Esophagus muscularis mucosa (tissue), 4 donors: ENCODE measurements at regions not wholly inside any gene's neighbourhood (a gene's known extent, or its start where the extent isn't known, plus 50 kb on each side); places are given as distances from the start of the nearest gene placed in this dataset.
A peak's percentile ranks its signal among the peaks of the same experiment; 100 is the strongest.

Experiments
- DNase-seq: peaks from one replicate; pipeline ENCODE4 v3.0.0-alpha.2; 2017; ENCODE audit errors: extremely low spot score
- H3K27ac ChIP-seq, 4 donors: fragments of 200-600 bp; sonication (generic); replicated peaks in 1 of 4; 1 replicate in 3 of 4; 2 replicates in 1 of 4; pipeline ENCODE4 v1.5.1; 2016 to 2019; ENCODE audit warnings: mild to moderate bottlenecking in 1 of 4
- H3K27me3 ChIP-seq, 4 donors: fragments of 200-600 bp; sonication (generic); one replicate each; pipeline versions ENCODE4 v1.5.1 to v1.6.0; 2016 to 2019
- H3K36me3 ChIP-seq, 4 donors: fragments of 200-600 bp; sonication (generic); one replicate each; pipeline ENCODE4 v1.5.1; 2016 to 2019
- H3K4me1 ChIP-seq, 4 donors: fragments of 200-600 bp; sonication (generic); one replicate each; pipeline ENCODE4 v1.5.1; 2016 to 2019
- H3K4me3 ChIP-seq, 4 donors: fragments of 200-600 bp; sonication (generic); 1 replicate in 2 of 4; 2 replicates in 2 of 4; pipeline ENCODE4 v1.5.1; 2016 to 2019; ENCODE audit warnings: mild to moderate bottlenecking in 4 of 4, moderate library complexity in 1 of 4
- H3K9me3 ChIP-seq, 4 donors: fragments of 200-600 bp; sonication (generic); 1 replicate in 3 of 4; 2 replicates in 1 of 4; pipeline ENCODE4 v1.5.1; 2016 to 2019
- EP300 ChIP-seq: sonication (generic); formaldehyde crosslinking; IDR thresholded peaks from one replicate; pipeline ENCODE4 v1.6.1; 2017; ENCODE audit warnings: antibody characterized with exemption
- POLR2A ChIP-seq: fragments of 450-650 bp; IDR thresholded peaks from one replicate; pipeline ENCODE4 v1.6.1; 2017; ENCODE audit warnings: antibody characterized with exemption, moderate library complexity, mild to moderate bottlenecking, low read depth
- POLR2AphosphoS5 ChIP-seq, 2 donors: sonication (generic); formaldehyde crosslinking; IDR thresholded peaks; one replicate each; pipeline ENCODE4 v1.6.1; 2017; ENCODE audit warnings: antibody characterized with exemption in 2 of 2
- WGBS: methylation state at CpG from one replicate; pipeline ENCODE4 v1.1.5; 2018; 5-methylcytosine and 5-hydroxymethylcytosine counted together
- intact Hi-C: fragments of 100-400 bp; cut with DNase I; formaldehyde crosslinking; loops from one replicate; pipeline ENCODE4 v1.15.1; 2023
- TF ChIP-seq, protein P1 (sequence below), 3 experiments: fragments of 200-600 bp in 2 of 3; fragments of 450-650 bp in 1 of 3; sonication (generic) in 2 of 3; IDR thresholded peaks; one replicate each; pipeline ENCODE4 v1.5.1; 2017 to 2019; ENCODE audit warnings: antibody characterized with exemption in 3 of 3, mild to moderate bottlenecking in 2 of 3, moderate library complexity in 1 of 3

DNA sequence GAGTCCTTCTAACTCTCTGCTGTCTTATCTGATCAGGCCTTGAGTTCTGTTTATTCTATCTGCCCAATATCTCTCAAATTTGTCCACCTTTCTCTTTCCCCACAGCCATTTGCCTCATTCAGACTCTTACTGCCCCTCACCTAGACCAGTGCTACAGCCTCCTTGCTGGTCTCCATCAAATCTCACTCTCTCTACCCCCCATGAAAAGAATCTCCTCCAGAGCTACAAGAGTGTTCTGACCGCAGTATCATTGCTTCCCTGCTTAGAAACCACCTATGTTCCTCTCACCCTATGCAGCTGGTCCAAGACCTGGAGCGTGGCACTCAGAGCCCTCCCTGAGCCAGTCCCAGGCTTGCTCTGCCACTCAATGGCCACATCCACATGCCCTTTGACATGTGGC is 231.0 kb upstream of the JUN start:
- no peak for DNase-seq
- H3K4me3 ChIP-seq, result no peak overlapping the region
- 100% methylated on average over 2 of the region's 2 CpGs for WGBS
- no peaks in the 10 kb centered on the region for H3K27me3 ChIP-seq
- peaks cover 22 to 33% (median 25%) of the 10 kb centered on the region in 4 donors for H3K4me1 ChIP-seq
- intact Hi-C loops, result no loop called here
- peak overlapping the region in 1 of 4 donors; percentile 82 for H3K27ac ChIP-seq
- H3K36me3 ChIP-seq, result no peaks in the 10 kb centered on the region
- H3K9me3 ChIP-seq, result peaks cover 0 to 5% (median 0%) of the 10 kb centered on the region in 4 donors
- TF ChIP-seq EP300 (no peak), POLR2AphosphoS5 (IDR thresholded peaks at IDR 0.05) (no peak)

DNA sequence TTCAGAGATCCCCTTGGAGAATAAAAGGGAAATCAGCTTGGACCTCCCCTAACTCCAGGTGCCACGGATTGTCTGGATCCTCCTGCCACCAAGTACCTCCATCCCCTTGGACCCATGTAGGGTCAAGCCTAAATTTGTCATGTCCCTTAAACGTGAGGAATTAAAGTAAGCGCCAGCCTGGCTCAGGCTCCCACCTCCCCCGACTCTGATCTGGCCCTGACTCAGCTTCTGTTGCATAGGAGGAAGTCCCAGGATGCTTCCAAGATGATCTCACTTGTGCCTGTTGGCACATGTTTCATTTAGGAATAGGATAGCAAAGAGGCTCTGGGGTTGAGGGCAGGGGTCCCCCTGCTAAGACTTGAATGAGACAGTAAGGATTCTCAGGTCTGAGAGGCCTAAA is 231.9 kb upstream of the JUN start:
- Histone ChIP-seq H3K36me3 (no peaks in the 10 kb centered on the region), H3K27ac (no peak overlapping the region), H3K4me1 (peaks cover 28 to 42% (median 30%) of the 10 kb centered on the region in 4 donors), H3K9me3 (peaks cover 0 to 5% (median 0%) of the 10 kb centered on the region in 4 donors), H3K27me3 (no peaks in the 10 kb centered on the region), H3K4me3 (no peak overlapping the region)
- WGBS, result 46% methylated on average over 4 of the region's 4 CpGs
- no peak for TF ChIP-seq POLR2A
- no peak for TF ChIP-seq POLR2AphosphoS5 (IDR thresholded peaks at IDR 0.05)
- TF ChIP-seq, protein P1, sequence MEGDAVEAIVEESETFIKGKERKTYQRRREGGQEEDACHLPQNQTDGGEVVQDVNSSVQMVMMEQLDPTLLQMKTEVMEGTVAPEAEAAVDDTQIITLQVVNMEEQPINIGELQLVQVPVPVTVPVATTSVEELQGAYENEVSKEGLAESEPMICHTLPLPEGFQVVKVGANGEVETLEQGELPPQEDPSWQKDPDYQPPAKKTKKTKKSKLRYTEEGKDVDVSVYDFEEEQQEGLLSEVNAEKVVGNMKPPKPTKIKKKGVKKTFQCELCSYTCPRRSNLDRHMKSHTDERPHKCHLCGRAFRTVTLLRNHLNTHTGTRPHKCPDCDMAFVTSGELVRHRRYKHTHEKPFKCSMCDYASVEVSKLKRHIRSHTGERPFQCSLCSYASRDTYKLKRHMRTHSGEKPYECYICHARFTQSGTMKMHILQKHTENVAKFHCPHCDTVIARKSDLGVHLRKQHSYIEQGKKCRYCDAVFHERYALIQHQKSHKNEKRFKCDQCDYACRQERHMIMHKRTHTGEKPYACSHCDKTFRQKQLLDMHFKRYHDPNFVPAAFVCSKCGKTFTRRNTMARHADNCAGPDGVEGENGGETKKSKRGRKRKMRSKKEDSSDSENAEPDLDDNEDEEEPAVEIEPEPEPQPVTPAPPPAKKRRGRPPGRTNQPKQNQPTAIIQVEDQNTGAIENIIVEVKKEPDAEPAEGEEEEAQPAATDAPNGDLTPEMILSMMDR (IDR thresholded peaks at IDR 0.05), result no peak
- no peak for TF ChIP-seq EP300
- no peak for DNase-seq
- intact Hi-C loops, result no loop called here

DNA sequence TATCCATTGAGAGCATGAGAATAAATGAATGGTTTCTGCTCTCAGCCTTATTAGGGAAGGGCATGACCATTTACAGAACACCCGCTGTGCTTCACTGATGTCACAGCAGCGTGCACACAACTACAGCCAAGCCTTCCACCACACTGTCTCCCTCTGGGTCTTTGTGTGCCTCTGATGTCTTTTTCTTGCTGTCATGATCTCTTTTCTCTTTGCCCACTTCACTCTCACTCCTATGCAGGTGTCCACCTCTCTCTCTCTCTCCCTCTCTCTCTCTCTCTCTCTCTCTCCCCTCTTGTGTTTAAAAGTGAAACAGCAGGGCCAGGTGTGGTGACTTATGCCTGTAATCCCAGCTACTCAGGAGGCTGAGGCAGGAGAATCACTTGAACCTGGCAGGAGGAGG is 232.5 kb upstream of the JUN start:
- no peak for DNase-seq
- no peak overlapping the region for H3K27ac ChIP-seq
- peaks cover 0 to 5% (median 0%) of the 10 kb centered on the region in 4 donors for H3K9me3 ChIP-seq
- no peaks in the 10 kb centered on the region for H3K36me3 ChIP-seq
- H3K4me1 ChIP-seq, result peaks cover 28 to 42% (median 33%) of the 10 kb centered on the region in 4 donors
- no peaks in the 10 kb centered on the region for H3K27me3 ChIP-seq
- 100% methylated on average over 2 of the region's 2 CpGs for WGBS
- no peak overlapping the region for H3K4me3 ChIP-seq
- intact Hi-C loops, result no loop called here
- TF ChIP-seq POLR2A (no peak), POLR2AphosphoS5 (IDR thresholded peaks at IDR 0.05) (no peak), EP300 (no peak)
- TF ChIP-seq, protein P1 (IDR thresholded peaks at IDR 0.05), result no peak

DNA sequence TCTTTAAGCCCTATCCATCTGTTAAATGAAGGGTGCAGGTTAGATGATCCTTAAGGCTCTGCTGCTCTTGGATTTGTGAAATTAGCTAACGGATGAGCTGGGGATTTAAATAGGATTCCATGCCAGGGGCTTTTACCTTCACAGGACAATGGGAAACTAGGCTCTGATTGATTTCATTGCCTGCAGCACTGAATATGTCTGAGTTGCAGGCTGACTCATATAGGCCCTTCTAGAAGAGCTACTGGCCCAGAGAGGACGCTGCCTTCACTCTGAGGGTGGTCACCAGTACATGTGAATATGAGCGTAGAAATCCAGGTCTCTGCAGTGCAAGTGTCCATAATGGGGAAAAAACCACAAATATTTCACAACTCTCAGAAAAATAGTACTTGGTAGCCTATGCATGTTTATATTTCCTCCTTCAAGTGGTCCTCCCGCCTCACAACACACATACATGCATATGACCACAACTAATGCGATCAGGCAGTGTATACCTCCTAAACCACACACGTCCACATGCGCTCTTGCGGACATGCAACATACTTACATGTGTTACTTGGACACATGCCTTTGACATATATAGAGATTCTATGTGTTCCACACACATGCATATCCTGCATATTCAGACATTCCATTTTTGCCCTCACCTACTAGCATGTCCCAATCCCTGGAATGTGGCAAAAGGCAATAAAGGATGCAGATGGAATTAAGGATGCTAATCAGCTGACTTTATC is 233.8 kb upstream of the JUN start:
- WGBS, result 90% methylated on average over 8 of the region's 8 CpGs
- Histone ChIP-seq H3K4me1 (peaks cover 28 to 42% (median 32%) of the 10 kb centered on the region in 4 donors), H3K4me3 (no peak overlapping the region), H3K9me3 (peaks cover 0 to 5% (median 0%) of the 10 kb centered on the region in 4 donors), H3K27me3 (no peaks in the 10 kb centered on the region), H3K36me3 (no peaks in the 10 kb centered on the region), H3K27ac (no peak overlapping the region)
- intact Hi-C loops, result no loop called here
- DNase-seq, result no peak
- TF ChIP-seq POLR2AphosphoS5 (IDR thresholded peaks at IDR 0.05), result no peak
- TF ChIP-seq EP300, result no peak
- TF ChIP-seq POLR2A, result no peak
- TF ChIP-seq, protein P1 (IDR thresholded peaks at IDR 0.05), result no peak

DNA sequence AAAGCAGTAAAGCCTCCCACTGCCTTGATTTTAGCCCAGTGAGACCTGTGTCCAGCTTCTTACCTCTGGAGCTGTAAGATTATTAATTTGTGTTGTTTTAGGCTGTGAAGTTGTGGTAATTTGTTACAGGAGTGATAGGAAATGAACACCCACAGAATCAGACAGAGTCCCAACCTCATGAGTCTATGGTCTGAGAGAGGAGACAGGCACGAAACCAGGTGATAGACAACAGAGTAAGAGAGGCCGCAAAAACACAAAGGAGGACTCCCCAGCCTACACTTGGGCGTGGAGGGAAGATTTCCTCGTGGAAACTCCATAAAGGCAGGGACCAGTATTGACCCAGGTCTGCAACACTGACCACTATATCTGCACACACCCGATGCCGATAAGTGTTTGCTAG is 234.6 kb upstream of the JUN start:
- Histone ChIP-seq H3K4me1 (peaks cover 20 to 34% (median 24%) of the 10 kb centered on the region in 4 donors), H3K36me3 (no peaks in the 10 kb centered on the region), H3K27me3 (no peaks in the 10 kb centered on the region), H3K9me3 (peaks cover 0 to 5% (median 0%) of the 10 kb centered on the region in 4 donors), H3K4me3 (no peak overlapping the region), H3K27ac (no peak overlapping the region)
- TF ChIP-seq, protein P1 (IDR thresholded peaks at IDR 0.05), result no peak
- TF ChIP-seq POLR2A (no peak), POLR2AphosphoS5 (IDR thresholded peaks at IDR 0.05) (no peak), EP300 (no peak)
- intact Hi-C loops, result no loop called here
- DNase-seq, result no peak
- 92% methylated on average over 6 of the region's 6 CpGs for WGBS
